ENCODE measurements at regions not wholly inside any gene's neighbourhood (a gene's known extent, or its start where the extent isn't known, plus 50 kb on each side); places are given as distances from the start of the nearest gene placed in this dataset.

- ATAC-seq = no peak
- ChIA-PET CTCF (no interaction called here), POLR2A (no interaction called here)
- Histone ChIP-seq H3K4me1 (no peaks in the 10 kb centered on the region), H3K27ac (no peak overlapping the region), H3K4me2 (no peak overlapping the region), H3K9me3 (no peaks in the 10 kb centered on the region), H3K4me3 (no peak overlapping the region)
- DNase-seq (ENCODE audit: low read depth in 1 of 2, low spot score in 1 of 2) = no peak
- FAIRE-seq = no peak
- TF ChIP-seq HEYL (CRISPR knock-in tag; IDR thresholded peaks at IDR 0.05) = no peak
- TF ChIP-seq RAD21 (conservative IDR thresholded peaks at IDR 0.05 in 1 of 2, IDR thresholded peaks at IDR 0.05 in 1 of 2) = no peak
- TF ChIP-seq GATA3 (IDR thresholded peaks at IDR 0.05; ENCODE audit: borderline replicate concordance) = no peak
- no peak for TF ChIP-seq KDM1A (IDR thresholded peaks at IDR 0.05; ENCODE audit: low read depth)
- no peak for TF ChIP-seq ZSCAN20 (CRISPR knock-in tag; IDR thresholded peaks at IDR 0.05)
- TF ChIP-seq EHF (CRISPR knock-in tag; IDR thresholded peaks at IDR 0.05) = no peak
- no peak for TF ChIP-seq HOXB5 (CRISPR knock-in tag; IDR thresholded peaks at IDR 0.05)
- no peak for TF ChIP-seq SMC3 (IDR thresholded peaks at IDR 0.05)
- no peak for TF ChIP-seq FOSL2 (IDR thresholded peaks at IDR 0.05)
- no peak for TF ChIP-seq FOSL2 (CRISPR knock-in tag; IDR thresholded peaks at IDR 0.05)
- no peak for TF ChIP-seq MYC (IDR thresholded peaks at IDR 0.05; ENCODE audit: borderline replicate concordance, low read length)
- no peak for TF ChIP-seq ZNF302 (CRISPR knock-in tag; IDR thresholded peaks at IDR 0.05)
- TF ChIP-seq MAZ (IDR thresholded peaks at IDR 0.05; ENCODE audit: borderline replicate concordance, low read depth, low read length) = no peak
- TF ChIP-seq FOXS1 (CRISPR knock-in tag; IDR thresholded peaks at IDR 0.05) = no peak
- TF ChIP-seq, protein P1, sequence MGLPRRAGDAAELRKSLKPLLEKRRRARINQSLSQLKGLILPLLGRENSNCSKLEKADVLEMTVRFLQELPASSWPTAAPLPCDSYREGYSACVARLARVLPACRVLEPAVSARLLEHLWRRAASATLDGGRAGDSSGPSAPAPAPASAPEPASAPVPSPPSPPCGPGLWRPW (IDR thresholded peaks at IDR 0.05) = no peak
- no peak for TF ChIP-seq TP53 (CRISPR knock-in tag; IDR thresholded peaks at IDR 0.05)
- no peak for TF ChIP-seq HOXB13 (CRISPR knock-in tag; IDR thresholded peaks at IDR 0.05; ENCODE audit: low read depth)
- TF ChIP-seq HDAC2 (IDR thresholded peaks at IDR 0.05) = no peak
- TF ChIP-seq ESRRA (IDR thresholded peaks at IDR 0.05; ENCODE audit: borderline replicate concordance, low read length) = no peak
- TF ChIP-seq EHMT2 (IDR thresholded peaks at IDR 0.05; ENCODE audit: low read depth) = no peak
- no peak for TF ChIP-seq E2F6 (IDR thresholded peaks at IDR 0.05; ENCODE audit: borderline replicate concordance, low read depth)
- 2% methylated on average over 5 of the region's 5 CpGs for WGBS (ENCODE audit: missing lambda C conversion rate)
Measured at GRCh38 chr9:1606253-1606652, 408.9 kb upstream of the SMARCA2 start.

DNA sequence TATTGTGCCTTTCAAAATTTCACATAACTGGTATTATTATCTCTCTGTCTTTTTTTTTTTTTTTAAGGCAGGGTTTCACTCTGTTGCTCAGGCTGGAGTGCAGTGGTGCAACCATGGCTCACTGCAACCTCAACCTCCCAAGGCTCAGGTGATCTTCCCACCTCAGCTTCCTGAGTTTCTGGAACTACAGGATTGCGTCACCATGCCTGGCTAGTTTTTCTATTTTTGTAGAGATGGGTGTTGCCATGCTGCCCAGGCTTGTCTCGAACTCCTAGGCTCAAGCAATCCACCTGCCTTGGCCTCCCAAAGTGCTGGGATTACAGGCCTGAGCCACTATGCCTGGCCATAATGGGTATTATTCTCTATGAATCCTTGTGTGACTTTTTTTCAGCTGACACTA, 402.3 kb upstream of the SMARCA2 start:
- Histone ChIP-seq H3K4me3 (no peak overlapping the region), H3K4me1 (no peaks in the 10 kb centered on the region), H3K27ac (no peak overlapping the region), H3K9me3 (no peaks in the 10 kb centered on the region), H3K4me2 (no peak overlapping the region)
- POLR2A ChIA-PET = no interaction called here
- no peak for FAIRE-seq
- CTCF ChIA-PET = no interaction called here
- 10% methylated on average over 2 of the region's 2 CpGs for WGBS (ENCODE audit: missing lambda C conversion rate)
- ATAC-seq = no peak
- no peak for DNase-seq (ENCODE audit: low read depth in 1 of 2, low spot score in 1 of 2)
- TF ChIP-seq FOSB (CRISPR knock-in tag; IDR thresholded peaks at IDR 0.05) = no peak
- TF ChIP-seq HOXA7 (CRISPR knock-in tag; IDR thresholded peaks at IDR 0.05) = no peak
- TF ChIP-seq BHLHE40 (IDR thresholded peaks at IDR 0.05; ENCODE audit: low read depth, low read length) = no peak
- no peak for TF ChIP-seq RCOR1 (IDR thresholded peaks at IDR 0.05; ENCODE audit: low read depth, low read length)
- TF ChIP-seq POLR2AphosphoS2 (conservative IDR thresholded peaks at IDR 0.05; ENCODE audit: low read length) = no peak
- TF ChIP-seq SREBF2 (IDR thresholded peaks at IDR 0.05) = no peak
- TF ChIP-seq JUN (IDR thresholded peaks at IDR 0.05) = no peak
- no peak for TF ChIP-seq ZC3H11A (IDR thresholded peaks at IDR 0.05)

- ATAC-seq (no peak), DNase-seq (ENCODE audit: low read depth in 1 of 2, low spot score in 1 of 2) (no peak), FAIRE-seq (no peak)
- WGBS (ENCODE audit: missing lambda C conversion rate) = 2% methylated on average over 3 of the region's 3 CpGs
- Histone ChIP-seq H3K4me3 (no peak overlapping the region), H3K9me3 (no peaks in the 10 kb centered on the region), H3K27ac (no peak overlapping the region), H3K4me1 (no peaks in the 10 kb centered on the region), H3K4me2 (no peak overlapping the region)
- POLR2A ChIA-PET = no interaction called here
- CTCF ChIA-PET = no interaction called here
- TF ChIP-seq, protein P2, sequence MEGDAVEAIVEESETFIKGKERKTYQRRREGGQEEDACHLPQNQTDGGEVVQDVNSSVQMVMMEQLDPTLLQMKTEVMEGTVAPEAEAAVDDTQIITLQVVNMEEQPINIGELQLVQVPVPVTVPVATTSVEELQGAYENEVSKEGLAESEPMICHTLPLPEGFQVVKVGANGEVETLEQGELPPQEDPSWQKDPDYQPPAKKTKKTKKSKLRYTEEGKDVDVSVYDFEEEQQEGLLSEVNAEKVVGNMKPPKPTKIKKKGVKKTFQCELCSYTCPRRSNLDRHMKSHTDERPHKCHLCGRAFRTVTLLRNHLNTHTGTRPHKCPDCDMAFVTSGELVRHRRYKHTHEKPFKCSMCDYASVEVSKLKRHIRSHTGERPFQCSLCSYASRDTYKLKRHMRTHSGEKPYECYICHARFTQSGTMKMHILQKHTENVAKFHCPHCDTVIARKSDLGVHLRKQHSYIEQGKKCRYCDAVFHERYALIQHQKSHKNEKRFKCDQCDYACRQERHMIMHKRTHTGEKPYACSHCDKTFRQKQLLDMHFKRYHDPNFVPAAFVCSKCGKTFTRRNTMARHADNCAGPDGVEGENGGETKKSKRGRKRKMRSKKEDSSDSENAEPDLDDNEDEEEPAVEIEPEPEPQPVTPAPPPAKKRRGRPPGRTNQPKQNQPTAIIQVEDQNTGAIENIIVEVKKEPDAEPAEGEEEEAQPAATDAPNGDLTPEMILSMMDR (IDR thresholded peaks at IDR 0.05) = no peak
- TF ChIP-seq ESRRA (IDR thresholded peaks at IDR 0.05; ENCODE audit: borderline replicate concordance, low read length) (no peak), RNF2 (IDR thresholded peaks at IDR 0.05; ENCODE audit: borderline replicate concordance, low read depth) (no peak), RAD21 (conservative IDR thresholded peaks at IDR 0.05 in 1 of 2, IDR thresholded peaks at IDR 0.05 in 1 of 2) (no peak), TP53 (CRISPR knock-in tag; IDR thresholded peaks at IDR 0.05) (no peak), FOSL2 (IDR thresholded peaks at IDR 0.05) (no peak), FOSL2 (CRISPR knock-in tag; IDR thresholded peaks at IDR 0.05) (no peak), SREBF2 (IDR thresholded peaks at IDR 0.05) (no peak), PHF8 (IDR thresholded peaks at IDR 0.05; ENCODE audit: borderline replicate concordance, low read depth) (no peak), CHD4 (IDR thresholded peaks at IDR 0.05; ENCODE audit: borderline replicate concordance) (no peak), MAFK (IDR thresholded peaks at IDR 0.05; ENCODE audit: partially characterized antibody) (no peak), FOXS1 (CRISPR knock-in tag; IDR thresholded peaks at IDR 0.05) (no peak), MAZ (IDR thresholded peaks at IDR 0.05; ENCODE audit: borderline replicate concordance, low read depth, low read length) (no peak), CBX8 (IDR thresholded peaks at IDR 0.05) (no peak), HOXB13 (CRISPR knock-in tag; IDR thresholded peaks at IDR 0.05; ENCODE audit: low read depth) (no peak), NFE2L2 (conservative IDR thresholded peaks at IDR 0.05; ENCODE audit: low read length) (no peak)
- TF ChIP-seq, protein P1 (IDR thresholded peaks at IDR 0.05) = no peak
Measured at GRCh38 chr9:1617419-1617818, 397.7 kb upstream of the SMARCA2 start.

Measured in A549 (cell line).